Sigmoid colon (tissue), 6 donors: ENCODE measurements at regions not wholly inside any gene's neighbourhood (a gene's known extent, or its start where the extent isn't known, plus 50 kb on each side); places are given as distances from the start of the nearest gene placed in this dataset.
"Not testable (repeated sequence)": the region's sequence is repeated elsewhere in the genome, so short reads cannot be mapped to it uniquely, and the experiment has no call there.

ENCODE experiments used
- DNase-seq: peaks from one replicate; pipeline ENCODE4 v3.0.0-alpha.2; 2019
- H3K27ac ChIP-seq, 4 donors: fragments of 200-600 bp; sonication (generic); one replicate each; pipeline ENCODE4 v1.5.1; 2016 to 2019; ENCODE audit warnings: mild to moderate bottlenecking in 1 of 4
- H3K27me3 ChIP-seq, 3 donors: fragments of 200-600 bp; sonication (generic); one replicate each; pipeline ENCODE4 v1.5.1; 2019; ENCODE audit warnings: mild to moderate bottlenecking in 1 of 3
- H3K36me3 ChIP-seq, 4 donors: fragments of 200-600 bp; sonication (generic); one replicate each; pipeline ENCODE4 v1.5.1; 2016 to 2019
- H3K4me1 ChIP-seq, 4 donors: fragments of 200-600 bp; sonication (generic); one replicate each; pipeline ENCODE4 v1.5.1; 2017 to 2019
- H3K4me3 ChIP-seq, 4 donors: fragments of 200-600 bp; sonication (generic); one replicate each; pipeline ENCODE4 v1.5.1; 2017 to 2019; ENCODE audit warnings: mild to moderate bottlenecking in 2 of 4, moderate library complexity in 1 of 4
- H3K9me3 ChIP-seq, 4 donors: fragments of 200-600 bp in 3 of 4; sonication (generic) in 3 of 4; one replicate each; pipeline versions ENCODE4 v1.5.1 to v1.6.1; 2013 to 2019
- EP300 ChIP-seq, 4 donors: sonication (generic); formaldehyde crosslinking; IDR thresholded peaks; one replicate each; pipeline ENCODE4 v1.6.1; 2017; ENCODE audit warnings: antibody characterized with exemption in 4 of 4
- POLR2A ChIP-seq, 2 donors: fragments of 450-650 bp; IDR thresholded peaks; one replicate each; pipeline ENCODE4 v1.6.1; 2016; ENCODE audit warnings: antibody characterized with exemption in 2 of 2, mild to moderate bottlenecking in 2 of 2, moderate library complexity in 2 of 2
- POLR2AphosphoS5 ChIP-seq, 4 donors: sonication (generic); formaldehyde crosslinking; IDR thresholded peaks; one replicate each; pipeline ENCODE4 v1.6.1; 2017; ENCODE audit warnings: antibody characterized with exemption in 4 of 4
- WGBS, 2 donors: extraction: QIAGEN DNeasy Blood & Tissue Kit; methylation state at CpG; one replicate each; pipeline ENCODE4 v1.1.7; 2013; 5-methylcytosine and 5-hydroxymethylcytosine counted together
- intact Hi-C: fragments of 100-400 bp; cut with DNase I; formaldehyde crosslinking; loops from one replicate; pipeline ENCODE4 v1.15.1; 2023
- TF ChIP-seq, protein P1 (sequence below), 4 experiments: fragments of 450-650 bp in 3 of 4; fragments of 200-600 bp in 1 of 4; IDR thresholded peaks; one replicate each; pipeline ENCODE4 v1.5.1; 2016 to 2019; ENCODE audit warnings: antibody characterized with exemption in 4 of 4, mild to moderate bottlenecking in 3 of 4, moderate library complexity in 2 of 4
- donor health status: healthy with polysubstance abuse.
- donor health status: healthy.

DNA sequence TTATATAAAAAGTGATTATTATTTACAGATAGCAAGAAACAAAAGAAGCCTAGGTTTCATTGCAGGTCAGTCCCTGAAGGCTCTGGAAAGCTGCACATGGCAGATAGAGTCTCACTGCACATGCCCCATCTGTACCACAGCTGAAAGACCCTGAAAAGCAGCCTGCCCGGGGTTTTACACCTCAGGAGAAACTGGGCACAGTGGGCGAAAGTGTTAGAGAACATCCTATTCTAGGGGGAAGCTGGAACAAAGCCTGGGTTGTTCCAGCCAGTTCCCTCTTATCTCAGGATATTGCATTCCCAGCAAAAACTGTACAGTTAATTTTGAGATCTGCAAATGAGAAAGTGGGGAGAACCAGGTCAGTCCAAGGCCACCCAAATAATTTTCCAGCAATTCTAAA lies 419.7 kb downstream of the CNTNAP4 start:
- no peaks in the 10 kb centered on the region for H3K9me3 ChIP-seq
- intact Hi-C loops = no loop called here

DNA sequence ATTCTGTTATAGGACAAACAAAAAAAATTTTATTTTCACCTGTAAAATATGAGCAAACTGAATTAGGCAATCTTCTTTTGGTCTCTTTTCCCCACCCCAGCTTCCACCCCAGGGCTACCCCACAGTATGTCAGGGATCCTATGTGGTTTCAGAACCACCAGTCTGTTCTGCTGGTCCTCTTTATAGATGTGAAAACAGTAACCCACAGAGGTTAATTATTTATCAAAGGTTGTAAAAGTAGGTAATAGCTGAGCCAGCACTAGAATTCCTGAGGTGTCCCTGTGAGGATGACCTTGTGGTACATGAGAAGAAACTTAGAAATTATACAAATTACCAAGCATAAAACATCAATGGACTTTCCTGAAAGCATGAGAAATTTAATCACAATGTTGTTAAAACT lies 428.7 kb downstream of the CNTNAP4 start:
- Histone ChIP-seq H3K27me3 (no peaks in the 10 kb centered on the region), H3K27ac (no peak overlapping the region), H3K9me3 (no peaks in the 10 kb centered on the region), H3K4me1 (no peaks in the 10 kb centered on the region), H3K36me3 (no peaks in the 10 kb centered on the region), H3K4me3 (no peak overlapping the region)
- TF ChIP-seq EP300 (IDR thresholded peaks at IDR 0.05) (no peak), POLR2A (IDR thresholded peaks at IDR 0.05) (no peak), POLR2AphosphoS5 (IDR thresholded peaks at IDR 0.05) (no peak)
- TF ChIP-seq, protein P1, sequence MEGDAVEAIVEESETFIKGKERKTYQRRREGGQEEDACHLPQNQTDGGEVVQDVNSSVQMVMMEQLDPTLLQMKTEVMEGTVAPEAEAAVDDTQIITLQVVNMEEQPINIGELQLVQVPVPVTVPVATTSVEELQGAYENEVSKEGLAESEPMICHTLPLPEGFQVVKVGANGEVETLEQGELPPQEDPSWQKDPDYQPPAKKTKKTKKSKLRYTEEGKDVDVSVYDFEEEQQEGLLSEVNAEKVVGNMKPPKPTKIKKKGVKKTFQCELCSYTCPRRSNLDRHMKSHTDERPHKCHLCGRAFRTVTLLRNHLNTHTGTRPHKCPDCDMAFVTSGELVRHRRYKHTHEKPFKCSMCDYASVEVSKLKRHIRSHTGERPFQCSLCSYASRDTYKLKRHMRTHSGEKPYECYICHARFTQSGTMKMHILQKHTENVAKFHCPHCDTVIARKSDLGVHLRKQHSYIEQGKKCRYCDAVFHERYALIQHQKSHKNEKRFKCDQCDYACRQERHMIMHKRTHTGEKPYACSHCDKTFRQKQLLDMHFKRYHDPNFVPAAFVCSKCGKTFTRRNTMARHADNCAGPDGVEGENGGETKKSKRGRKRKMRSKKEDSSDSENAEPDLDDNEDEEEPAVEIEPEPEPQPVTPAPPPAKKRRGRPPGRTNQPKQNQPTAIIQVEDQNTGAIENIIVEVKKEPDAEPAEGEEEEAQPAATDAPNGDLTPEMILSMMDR (IDR thresholded peaks at IDR 0.05) = no peak
- DNase-seq = no peak
- intact Hi-C loops = no loop called here

More for the DNA sequence above, 419.7 kb downstream of the CNTNAP4 start:
- TF ChIP-seq, protein P1 (IDR thresholded peaks at IDR 0.05) = no peak
- TF ChIP-seq EP300 (IDR thresholded peaks at IDR 0.05) = no peak
- TF ChIP-seq POLR2AphosphoS5 (IDR thresholded peaks at IDR 0.05) = no peak
- no peak for TF ChIP-seq POLR2A (IDR thresholded peaks at IDR 0.05)
- 73 to 80% methylated on average over 2 of the region's 2 CpGs for WGBS, 2 donors
- Histone ChIP-seq H3K4me1 (no peaks in the 10 kb centered on the region), H3K27me3 (no peaks in the 10 kb centered on the region), H3K4me3 (no peak overlapping the region), H3K27ac (no peak overlapping the region), H3K36me3 (no peaks in the 10 kb centered on the region)
- DNase-seq = no peak

DNA sequence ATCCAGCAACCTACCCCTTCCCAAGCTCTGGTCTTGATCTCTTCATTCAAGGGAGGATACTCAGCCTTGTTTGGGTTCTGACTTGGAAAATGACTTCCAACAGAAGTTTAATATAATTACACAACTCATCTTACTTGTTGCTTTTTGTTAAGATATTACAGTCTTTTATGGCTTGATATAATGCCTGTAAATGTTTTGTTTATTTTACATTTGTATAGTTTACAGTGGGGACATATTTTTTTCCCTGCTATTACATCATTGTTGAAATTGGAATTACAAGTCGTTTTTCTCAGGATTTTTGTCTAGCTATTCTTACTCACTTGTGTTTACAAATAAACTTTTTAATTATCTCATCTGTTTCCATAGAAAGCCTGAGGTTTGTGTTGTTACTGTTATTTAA lies 436.0 kb downstream of the CNTNAP4 start:
- H3K4me3 ChIP-seq = no peak overlapping the region
- H3K36me3 ChIP-seq = no peaks in the 10 kb centered on the region
- no peaks in the 10 kb centered on the region for H3K4me1 ChIP-seq
- TF ChIP-seq, protein P1 (IDR thresholded peaks at IDR 0.05) = no peak
- TF ChIP-seq POLR2A (IDR thresholded peaks at IDR 0.05) (no peak), EP300 (IDR thresholded peaks at IDR 0.05) (no peak), POLR2AphosphoS5 (IDR thresholded peaks at IDR 0.05) (no peak)
- intact Hi-C loops = no loop called here
- WGBS, 2 donors = 9 to 32% methylated on average over 1 of the region's 1 CpG
- no peak overlapping the region for H3K27ac ChIP-seq
- no peaks in the 10 kb centered on the region for H3K27me3 ChIP-seq
- no peak for DNase-seq
- H3K9me3 ChIP-seq = no peaks in the 10 kb centered on the region

DNA sequence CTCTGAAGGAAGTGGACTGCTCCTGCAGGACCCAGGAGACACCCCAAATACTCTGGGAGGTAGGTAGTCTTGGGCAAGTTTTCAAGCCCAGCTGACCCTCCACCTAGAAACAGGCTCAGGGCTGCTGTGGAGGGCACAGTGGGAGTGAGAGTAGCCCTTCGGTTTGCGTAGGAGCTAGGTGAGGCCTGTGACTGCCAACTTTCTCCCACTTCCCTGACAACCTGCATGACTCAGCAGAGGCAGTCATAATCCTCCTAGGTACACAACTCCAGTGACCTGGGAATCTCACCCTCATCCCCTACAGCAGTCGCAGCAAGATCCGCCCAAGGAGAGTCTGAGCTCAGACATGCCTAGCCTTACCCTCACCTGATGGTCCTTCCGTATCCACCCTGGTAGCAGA lies 439.1 kb downstream of the CNTNAP4 start:
- intact Hi-C loops, H3K36me3 ChIP-seq, H3K4me3 ChIP-seq, H3K27ac ChIP-seq, H3K9me3 ChIP-seq, DNase-seq, H3K27me3 ChIP-seq, H3K4me1 ChIP-seq: not testable (repeated sequence)
- WGBS, 2 donors = 89 to 92% methylated on average over 5 of the region's 5 CpGs

DNA sequence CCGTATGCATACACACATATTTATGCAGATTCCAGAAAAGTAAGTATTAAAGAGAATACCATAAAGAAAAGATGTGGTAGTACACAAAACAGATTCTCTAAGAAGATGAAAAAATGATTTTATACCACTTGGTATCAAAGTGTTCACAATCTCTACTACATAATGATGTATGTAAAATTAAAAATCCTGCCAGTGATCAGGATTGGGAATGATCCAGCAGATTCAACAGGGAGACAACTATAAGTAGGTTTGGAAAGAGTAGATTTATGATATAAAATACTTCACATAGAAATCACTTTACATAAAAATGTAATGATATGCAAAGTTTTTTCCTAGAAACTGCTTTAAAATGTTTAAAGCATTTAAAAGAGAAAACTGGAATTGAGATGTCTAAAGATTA lies 447.0 kb downstream of the CNTNAP4 start:
- 73 to 85% methylated on average over 1 of the region's 1 CpG for WGBS, 2 donors
- no peaks in the 10 kb centered on the region for H3K36me3 ChIP-seq
- no peak overlapping the region for H3K4me3 ChIP-seq
- H3K27ac ChIP-seq = no peak overlapping the region
- no peak for TF ChIP-seq POLR2A (IDR thresholded peaks at IDR 0.05)
- TF ChIP-seq, protein P1 (IDR thresholded peaks at IDR 0.05) = no peak
- TF ChIP-seq EP300 (IDR thresholded peaks at IDR 0.05) = no peak
- no peak for TF ChIP-seq POLR2AphosphoS5 (IDR thresholded peaks at IDR 0.05)
- no peaks in the 10 kb centered on the region for H3K9me3 ChIP-seq
- DNase-seq = no peak
- intact Hi-C loops = no loop called here
- H3K27me3 ChIP-seq = no peaks in the 10 kb centered on the region
- no peaks in the 10 kb centered on the region for H3K4me1 ChIP-seq
